ENCODE measurements at regions not wholly inside any gene's neighbourhood (a gene's known extent, or its start where the extent isn't known, plus 50 kb on each side); places are given as distances from the start of the nearest gene placed in this dataset.
"Not testable (repeated sequence)": the region's sequence is repeated elsewhere in the genome, so short reads cannot be mapped to it uniquely, and the experiment has no call there.

GRCh38 chr3:8020047-8020841 is 481.4 kb upstream of the LMCD1 start:
- no peak for ATAC-seq
- H3K27ac Mint-ChIP-seq, result no peak overlapping the region
- H3K27me3 Mint-ChIP-seq, result no peaks in the 10 kb centered on the region
- H3K4me1 Mint-ChIP-seq, result no peaks in the 10 kb centered on the region
- H3K9me3 Mint-ChIP-seq, result peaks cover 9% of the 10 kb centered on the region in 2 donors
- no peak overlapping the region for H3K4me3 Mint-ChIP-seq
- DNase-seq, result no peak

GRCh38 chr3:8027954-8028353 is 473.7 kb upstream of the LMCD1 start:
- ATAC-seq, result no peak
- no peak for DNase-seq
- Mint-ChIP-seq H3K9me3 (peaks cover 4 to 11% of the 10 kb centered on the region in 2 donors), H3K27me3 (no peaks in the 10 kb centered on the region), H3K4me3 (no peak overlapping the region), H3K4me1 (no peaks in the 10 kb centered on the region), H3K27ac (no peak overlapping the region)

DNA sequence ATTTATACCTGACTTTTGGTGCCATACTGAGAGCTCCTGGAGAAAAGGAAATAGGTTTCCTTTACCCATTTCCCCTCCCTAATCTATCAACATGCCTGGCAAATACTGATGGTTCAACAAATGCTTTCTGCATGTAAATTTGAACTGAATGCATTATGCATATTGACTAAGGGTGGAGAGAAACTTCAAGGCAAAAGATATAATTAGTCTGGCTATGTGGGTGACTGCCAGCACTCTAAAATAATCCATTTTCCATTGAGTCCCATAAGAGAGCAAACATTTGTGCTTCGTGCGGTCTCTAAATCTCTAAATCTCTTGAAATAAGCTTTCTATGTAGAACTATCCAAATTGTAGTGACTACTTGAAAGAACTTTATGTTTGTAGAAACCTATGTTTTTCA is 451.3 kb upstream of the LMCD1 start:
- DNase-seq, result no peak
- Mint-ChIP-seq H3K9me3 (peaks cover 0 to 5% of the 10 kb centered on the region in 2 donors), H3K4me1 (no peaks in the 10 kb centered on the region), H3K4me3 (no peak overlapping the region), H3K27ac (no peak overlapping the region), H3K27me3 (no peaks in the 10 kb centered on the region)
- ATAC-seq, result no peak

- DNase-seq (no peak), ATAC-seq (no peak)
- no peak overlapping the region for H3K4me3 Mint-ChIP-seq
- H3K27me3 Mint-ChIP-seq, result no peaks in the 10 kb centered on the region
- H3K9me3 Mint-ChIP-seq, result peaks cover 0 to 5% of the 10 kb centered on the region in 2 donors
- no peaks in the 10 kb centered on the region for H3K4me1 Mint-ChIP-seq
- no peak overlapping the region for H3K27ac Mint-ChIP-seq
These were observed 449.0 kb upstream of the LMCD1 start for GRCh38 chr3:8052659-8053058.

DNA sequence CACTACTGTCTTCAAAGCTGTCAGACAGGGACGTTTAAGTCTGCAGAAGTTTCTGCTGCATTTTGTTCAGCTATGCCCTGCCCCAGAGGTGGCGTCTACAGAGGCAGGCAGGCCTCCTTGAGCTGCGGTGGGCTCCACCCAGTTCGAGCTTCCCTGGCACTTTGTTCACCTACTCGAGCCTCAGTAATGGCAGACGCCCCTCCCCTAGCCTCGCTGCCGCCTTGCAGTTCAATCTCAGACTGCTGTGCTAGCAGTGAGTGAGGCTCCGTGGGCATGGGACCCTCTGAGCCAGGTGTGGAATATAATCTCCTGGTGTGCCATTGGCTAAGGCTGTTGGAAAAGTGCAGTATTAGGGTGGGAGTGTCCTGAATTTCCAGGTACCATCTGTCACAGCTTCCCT is 433.5 kb upstream of the LMCD1 start:
- H3K4me3 Mint-ChIP-seq, H3K4me1 Mint-ChIP-seq, DNase-seq, H3K27ac Mint-ChIP-seq, ATAC-seq, H3K27me3 Mint-ChIP-seq: not testable (repeated sequence)
- peaks cover 6 to 15% of the 10 kb centered on the region in 2 donors for H3K9me3 Mint-ChIP-seq

DNA sequence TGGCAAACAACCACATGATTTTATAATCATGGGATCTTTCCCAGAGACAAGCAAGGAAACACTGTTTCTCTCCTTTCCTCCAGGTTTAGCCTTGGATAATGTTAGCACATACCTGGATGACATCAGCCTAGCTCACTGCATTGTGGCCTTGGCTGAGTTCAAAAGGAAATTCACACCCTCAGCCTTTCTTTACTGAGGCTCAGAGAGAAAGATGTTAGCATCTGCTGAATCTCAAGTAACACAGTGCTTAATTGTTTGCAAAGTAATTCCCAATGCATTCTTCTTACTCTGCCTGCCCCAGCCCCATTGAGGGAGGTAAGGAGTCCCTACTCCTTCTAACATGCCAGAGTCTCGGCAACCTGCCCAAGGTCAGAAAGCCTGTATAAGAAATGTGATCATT is 432.2 kb upstream of the LMCD1 start:
- Mint-ChIP-seq H3K4me1 (no peaks in the 10 kb centered on the region), H3K27me3 (no peaks in the 10 kb centered on the region), H3K4me3 (no peak overlapping the region), H3K9me3 (peaks cover 6 to 15% of the 10 kb centered on the region in 2 donors), H3K27ac (no peak overlapping the region)
- DNase-seq (no peak), ATAC-seq (no peak)

GRCh38 chr3:8070011-8070410 is 431.6 kb upstream of the LMCD1 start:
- H3K9me3 Mint-ChIP-seq, result peaks cover 6 to 12% of the 10 kb centered on the region in 2 donors
- H3K4me3 Mint-ChIP-seq, result no peak overlapping the region
- H3K27ac Mint-ChIP-seq, result peak overlapping the region in 1 of 2 donors; percentile 3
- no peaks in the 10 kb centered on the region for H3K4me1 Mint-ChIP-seq
- no peak for DNase-seq
- H3K27me3 Mint-ChIP-seq, result no peaks in the 10 kb centered on the region
- no peak for ATAC-seq

DNA sequence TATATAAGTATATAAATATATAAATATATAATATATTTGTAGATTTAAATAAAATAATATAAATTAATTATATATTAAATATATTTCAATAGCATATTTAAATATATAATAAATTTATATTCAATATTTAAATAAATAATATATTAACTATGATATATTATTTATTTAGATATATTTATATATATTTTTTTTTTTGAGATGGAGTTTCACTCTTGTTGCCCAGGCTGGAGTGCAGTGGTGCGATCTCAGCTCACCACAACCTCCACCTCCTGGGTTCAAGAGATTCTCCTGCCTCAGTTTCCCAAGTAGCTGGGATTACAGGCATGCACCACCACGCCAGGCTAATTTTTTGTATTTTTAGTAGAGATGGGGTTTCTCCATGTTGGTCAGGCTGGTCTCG is 426.9 kb upstream of the LMCD1 start:
- H3K4me1 Mint-ChIP-seq, H3K4me3 Mint-ChIP-seq, H3K9me3 Mint-ChIP-seq, H3K27ac Mint-ChIP-seq, H3K27me3 Mint-ChIP-seq, DNase-seq, ATAC-seq: not testable (repeated sequence)

DNA sequence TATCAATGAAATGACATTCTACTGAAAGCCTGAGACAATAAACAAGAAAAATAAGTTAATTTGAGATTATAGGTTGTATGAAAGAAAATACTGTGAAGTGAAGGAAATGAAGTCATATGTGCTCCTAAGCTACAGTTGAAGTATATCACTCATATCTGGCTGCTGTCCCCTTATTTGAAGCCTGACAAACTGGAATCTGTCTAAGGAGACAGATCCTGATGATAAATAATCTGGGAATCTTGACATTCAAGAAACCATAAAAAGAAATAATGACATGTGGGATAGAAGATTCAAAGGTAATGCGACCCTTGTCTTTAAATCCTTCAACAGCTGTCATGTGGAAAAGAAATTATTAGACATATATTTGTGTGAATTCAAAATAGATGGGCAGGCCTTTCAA is 424.5 kb upstream of the LMCD1 start:
- Mint-ChIP-seq H3K27me3 (no peaks in the 10 kb centered on the region), H3K27ac (no peak overlapping the region), H3K9me3 (peaks cover 0 to 5% of the 10 kb centered on the region in 2 donors), H3K4me1 (no peaks in the 10 kb centered on the region), H3K4me3 (no peak overlapping the region)
- DNase-seq (no peak), ATAC-seq (no peak)

DNA sequence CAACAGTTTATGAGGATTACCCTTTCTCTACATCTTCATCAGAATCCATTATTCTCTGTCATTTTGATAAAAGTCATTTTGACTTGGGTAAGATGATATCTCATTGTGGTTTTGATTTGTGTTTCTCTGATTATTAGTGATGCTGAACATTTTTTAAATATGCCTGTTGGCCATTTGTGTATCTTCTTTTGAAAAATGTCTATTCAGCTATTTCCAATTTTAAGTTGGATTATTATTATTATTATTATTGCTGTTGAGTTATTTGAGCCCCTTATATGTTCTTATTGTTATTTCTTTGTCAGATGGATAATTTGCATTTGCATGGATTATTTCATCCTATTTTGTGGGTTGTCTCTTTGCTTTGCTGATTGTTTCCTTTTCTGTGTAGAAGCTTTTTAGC is 421.2 kb upstream of the LMCD1 start:
- H3K4me3 Mint-ChIP-seq, result no peak overlapping the region
- peaks cover 0 to 5% of the 10 kb centered on the region in 2 donors for H3K9me3 Mint-ChIP-seq
- H3K27ac Mint-ChIP-seq, result no peak overlapping the region
- no peaks in the 10 kb centered on the region for H3K4me1 Mint-ChIP-seq
- H3K27me3 Mint-ChIP-seq, result no peaks in the 10 kb centered on the region
- no peak for ATAC-seq
- DNase-seq, result no peak

- Mint-ChIP-seq H3K27ac (no peak overlapping the region), H3K4me1 (no peaks in the 10 kb centered on the region), H3K27me3 (no peaks in the 10 kb centered on the region), H3K4me3 (no peak overlapping the region), H3K9me3 (no peaks in the 10 kb centered on the region)
- no peak for DNase-seq
- ATAC-seq, result no peak
These were observed 416.1 kb upstream of the LMCD1 start for GRCh38 chr3:8085498-8085897.

- H3K27me3 Mint-ChIP-seq, result no peaks in the 10 kb centered on the region
- H3K9me3 Mint-ChIP-seq, result no peaks in the 10 kb centered on the region
These were observed 413.7 kb upstream of the LMCD1 start for GRCh38 chr3:8087951-8088350.

DNA sequence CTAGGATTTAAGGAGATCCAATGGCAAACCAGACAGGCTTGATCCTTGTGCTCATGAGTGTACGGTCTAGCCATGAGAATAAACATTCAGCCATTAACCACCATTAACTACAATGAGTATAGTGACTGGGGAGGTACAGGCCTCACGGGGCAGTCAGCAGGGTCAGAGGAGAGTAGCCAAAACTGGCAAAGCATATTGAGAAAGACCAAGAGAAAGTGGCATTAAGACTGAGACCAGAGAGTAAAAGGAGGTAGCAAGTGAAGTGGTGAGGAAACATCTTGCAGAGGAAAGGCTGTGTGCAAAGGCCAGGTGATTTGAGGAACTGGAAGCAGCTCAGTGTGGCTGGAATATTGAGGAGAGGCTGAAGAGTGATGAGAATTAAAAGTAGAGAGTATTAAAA is 407.2 kb upstream of the LMCD1 start:
- DNase-seq (no peak), ATAC-seq (no peak)
- Mint-ChIP-seq H3K9me3 (no peaks in the 10 kb centered on the region), H3K4me1 (no peaks in the 10 kb centered on the region), H3K4me3 (no peak overlapping the region), H3K27me3 (no peaks in the 10 kb centered on the region), H3K27ac (no peak overlapping the region)

More at GRCh38 chr3:8087951-8088350, 413.7 kb upstream of the LMCD1 start:
- no peak overlapping the region for H3K27ac Mint-ChIP-seq
- no peak overlapping the region for H3K4me3 Mint-ChIP-seq
- DNase-seq (no peak), ATAC-seq (no peak)
- H3K4me1 Mint-ChIP-seq, result no peaks in the 10 kb centered on the region

DNA sequence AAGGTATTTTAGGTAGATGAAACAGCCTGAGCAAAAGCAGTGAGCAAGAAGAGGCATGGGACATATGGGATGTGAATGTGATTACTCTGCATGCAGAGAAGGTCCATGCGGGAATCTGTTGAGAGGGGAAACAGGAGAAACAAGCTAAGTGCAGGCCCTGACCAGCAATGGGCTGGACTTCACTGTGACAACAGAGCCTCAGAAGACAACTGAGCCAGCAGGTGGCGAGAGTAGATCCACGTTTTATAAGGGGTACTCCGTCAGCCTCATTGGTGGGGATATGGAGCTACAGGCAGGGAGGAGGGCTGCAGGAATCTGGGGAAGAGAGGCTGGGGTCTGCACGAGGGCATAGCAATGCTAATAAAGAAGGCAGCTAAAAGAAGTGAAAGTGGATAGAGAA is 405.9 kb upstream of the LMCD1 start:
- Mint-ChIP-seq H3K4me1 (no peaks in the 10 kb centered on the region), H3K9me3 (no peaks in the 10 kb centered on the region), H3K4me3 (no peak overlapping the region), H3K27ac (no peak overlapping the region), H3K27me3 (no peaks in the 10 kb centered on the region)
- ATAC-seq (no peak), DNase-seq (no peak)

GRCh38 chr3:8097690-8098089 is 403.9 kb upstream of the LMCD1 start:
- no peaks in the 10 kb centered on the region for H3K9me3 Mint-ChIP-seq
- peaks cover 3% of the 10 kb centered on the region for H3K27me3 Mint-ChIP-seq
- no peak overlapping the region for H3K4me3 Mint-ChIP-seq
- no peaks in the 10 kb centered on the region for H3K4me1 Mint-ChIP-seq
- no peak for ATAC-seq
- no peak overlapping the region for H3K27ac Mint-ChIP-seq
- DNase-seq, result no peak

- ATAC-seq (no peak), DNase-seq (no peak)
- Mint-ChIP-seq H3K9me3 (no peaks in the 10 kb centered on the region), H3K4me1 (no peaks in the 10 kb centered on the region), H3K27ac (no peak overlapping the region), H3K4me3 (no peak overlapping the region), H3K27me3 (peaks cover 8% of the 10 kb centered on the region)
These were observed 397.7 kb upstream of the LMCD1 start for GRCh38 chr3:8103954-8104353.

- Mint-ChIP-seq H3K27me3 (peaks cover 8% of the 10 kb centered on the region), H3K4me3 (no peak overlapping the region), H3K4me1 (no peaks in the 10 kb centered on the region), H3K9me3 (no peaks in the 10 kb centered on the region), H3K27ac (no peak overlapping the region)
- ATAC-seq (no peak), DNase-seq (no peak)
These were observed 394.7 kb upstream of the LMCD1 start for GRCh38 chr3:8106921-8107320.
